ENCODE measurements at regions not wholly inside any gene's neighbourhood (a gene's known extent, or its start where the extent isn't known, plus 50 kb on each side); places are given as distances from the start of the nearest gene placed in this dataset.

DNA sequence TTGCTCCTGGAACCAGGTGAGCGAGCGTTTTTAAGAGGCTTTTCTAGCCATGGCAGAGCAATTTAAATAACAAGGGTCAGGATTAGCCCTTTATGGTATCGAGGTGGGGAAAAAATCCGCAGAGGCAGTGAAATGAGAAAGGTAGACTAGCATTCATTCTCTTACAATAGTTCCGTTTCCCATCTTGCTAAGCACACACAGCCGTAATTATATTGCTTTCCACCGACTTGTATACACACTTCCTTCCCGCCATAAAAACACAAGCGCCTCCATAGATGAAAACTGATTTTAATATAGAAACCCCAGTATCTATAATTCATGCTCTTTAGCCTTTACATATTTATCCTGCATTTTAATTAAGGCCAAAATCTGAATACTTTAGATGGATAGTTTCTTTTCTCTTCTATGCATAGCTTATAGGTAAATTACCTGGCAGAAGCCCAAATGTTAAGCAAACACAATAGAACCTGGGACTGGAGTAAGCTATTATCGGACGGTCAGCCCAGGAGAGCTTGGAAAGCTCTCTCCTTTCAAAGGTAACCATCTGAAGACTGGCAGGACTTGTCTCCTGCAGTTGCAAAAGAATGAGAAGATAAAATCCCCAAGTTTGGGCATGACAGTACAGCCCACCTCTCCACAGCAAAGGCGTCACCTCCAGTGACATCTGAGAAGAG is 90.9 kb upstream of the MC3R start:
- ATAC-seq, result no peak
- Histone ChIP-seq H3K27ac (no peak overlapping the region), H3K27me3 (no peaks in the 10 kb centered on the region), H3K36me3 (replicated peaks in 1 of 2; ENCODE audit: insufficient read depth in 1 of 2, low read depth in 2 of 2) (no peaks in the 10 kb centered on the region), H3K4me1 (no peaks in the 10 kb centered on the region), H3K4me3 (no peak overlapping the region), H3K9me3 (no peaks in the 10 kb centered on the region)
- 64 to 69% methylated on average over 12 of the region's 12 CpGs for WGBS, 2 donors
- intact Hi-C loops (cut with DNase I), result no loop called here
- TF ChIP-seq CTCF (IDR thresholded peaks at IDR 0.05) (no peak), POLR2A (IDR thresholded peaks at IDR 0.05) (no peak)
- DNase-seq, result no peak

GRCh38 chr20:56158489-56158888 is 90.0 kb upstream of the MC3R start:
- no peaks in the 10 kb centered on the region for H3K4me1 ChIP-seq
- WGBS, 2 donors, result 74 to 81% methylated on average over 1 of the region's 1 CpG
- H3K4me3 ChIP-seq, result no peak overlapping the region
- H3K27me3 ChIP-seq, result no peaks in the 10 kb centered on the region
- TF ChIP-seq CTCF (IDR thresholded peaks at IDR 0.05), result no peak
- no peak for TF ChIP-seq POLR2A (IDR thresholded peaks at IDR 0.05)
- DNase-seq (no peak), ATAC-seq (no peak)
- H3K9me3 ChIP-seq, result no peaks in the 10 kb centered on the region
- intact Hi-C loops (cut with DNase I), result no loop called here
- no peak overlapping the region for H3K27ac ChIP-seq
- H3K36me3 ChIP-seq (replicated peaks in 1 of 2; ENCODE audit: insufficient read depth in 1 of 2, low read depth in 2 of 2), result no peaks in the 10 kb centered on the region

GRCh38 chr20:56160956-56161355 is 87.6 kb upstream of the MC3R start:
- Histone ChIP-seq H3K4me3 (no peak overlapping the region), H3K9me3 (no peaks in the 10 kb centered on the region), H3K27me3 (no peaks in the 10 kb centered on the region), H3K4me1 (no peaks in the 10 kb centered on the region), H3K27ac (no peak overlapping the region), H3K36me3 (replicated peaks in 1 of 2; ENCODE audit: insufficient read depth in 1 of 2, low read depth in 2 of 2) (no peaks in the 10 kb centered on the region)
- intact Hi-C loops (cut with DNase I), result no loop called here
- no peak for DNase-seq
- TF ChIP-seq CTCF (IDR thresholded peaks at IDR 0.05), result no peak
- 27 to 34% methylated on average over 6 of the region's 6 CpGs for WGBS, 2 donors
- no peak for ATAC-seq

DNA sequence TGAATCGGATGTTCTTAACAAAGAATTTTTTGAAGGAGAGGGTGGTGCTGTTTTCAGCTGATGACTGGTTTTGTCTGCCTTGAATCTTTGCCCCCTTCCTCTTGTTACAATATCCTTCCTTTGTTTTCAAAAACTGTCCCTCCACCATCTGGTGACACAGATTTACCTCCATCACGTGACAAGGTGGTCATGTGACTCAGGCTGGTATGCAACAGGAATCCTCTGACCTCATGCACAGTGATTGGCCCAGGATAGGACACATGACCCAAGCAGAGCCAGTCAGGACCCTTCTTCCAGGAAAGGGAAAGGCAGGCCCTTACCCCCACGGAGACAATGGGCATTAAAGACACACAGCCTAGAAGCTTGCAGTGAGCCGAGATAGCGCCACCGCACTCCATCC is 84.7 kb upstream of the MC3R start:
- Histone ChIP-seq H3K4me3 (no peak overlapping the region), H3K36me3 (replicated peaks in 1 of 2; ENCODE audit: insufficient read depth in 1 of 2, low read depth in 2 of 2) (no peaks in the 10 kb centered on the region), H3K27ac (no peak overlapping the region), H3K27me3 (no peaks in the 10 kb centered on the region), H3K4me1 (no peaks in the 10 kb centered on the region), H3K9me3 (no peaks in the 10 kb centered on the region)
- WGBS, 2 donors, result 61 to 62% methylated on average over 6 of the region's 6 CpGs
- no peak for ATAC-seq
- TF ChIP-seq POLR2A (IDR thresholded peaks at IDR 0.05), result no peak
- no peak for DNase-seq
- intact Hi-C loops (cut with DNase I), result no loop called here

- no peak for DNase-seq
- H3K4me3 ChIP-seq, result no peak overlapping the region
- no peaks in the 10 kb centered on the region for H3K27me3 ChIP-seq
- 58 to 71% methylated on average over 9 to 15 of the region's 15 CpGs for WGBS, 2 donors
- no peak for ATAC-seq
- TF ChIP-seq POLR2A (IDR thresholded peaks at IDR 0.05), result no peak
- TF ChIP-seq CTCF (IDR thresholded peaks at IDR 0.05), result no peak
- H3K27ac ChIP-seq, result no peak overlapping the region
- no peaks in the 10 kb centered on the region for H3K4me1 ChIP-seq
- no peaks in the 10 kb centered on the region for H3K36me3 ChIP-seq (replicated peaks in 1 of 2; ENCODE audit: insufficient read depth in 1 of 2, low read depth in 2 of 2)
- intact Hi-C loops (cut with DNase I), result no loop called here
- no peaks in the 10 kb centered on the region for H3K9me3 ChIP-seq
Measured at GRCh38 chr20:56166781-56167465, 81.6 kb upstream of the MC3R start.

Data from body of pancreas (tissue), 4 donors.